ENCODE measurements at regions not wholly inside any gene's neighbourhood (a gene's known extent, or its start where the extent isn't known, plus 50 kb on each side); places are given as distances from the start of the nearest gene placed in this dataset.

DNA sequence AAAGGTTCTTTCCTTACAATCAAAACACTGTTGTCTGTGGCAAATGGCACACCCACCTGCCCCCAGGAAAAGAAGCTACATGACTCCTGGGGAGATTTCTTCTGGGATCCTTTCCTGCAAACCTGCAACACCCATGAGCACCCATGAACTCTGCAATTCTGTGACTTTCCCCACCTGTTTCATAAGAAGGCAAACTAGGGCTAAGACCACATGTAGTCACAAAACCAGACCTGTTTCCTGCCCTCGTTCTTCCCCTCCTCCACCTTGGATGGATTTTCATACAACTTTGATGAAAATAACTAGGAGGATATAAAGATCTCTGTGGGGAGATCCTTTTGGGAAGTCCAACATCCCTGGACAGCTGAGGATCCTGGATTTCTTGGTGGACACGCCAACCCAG is 1084.7 kb downstream of the BCL11B start:
- TF ChIP-seq, protein P1, sequence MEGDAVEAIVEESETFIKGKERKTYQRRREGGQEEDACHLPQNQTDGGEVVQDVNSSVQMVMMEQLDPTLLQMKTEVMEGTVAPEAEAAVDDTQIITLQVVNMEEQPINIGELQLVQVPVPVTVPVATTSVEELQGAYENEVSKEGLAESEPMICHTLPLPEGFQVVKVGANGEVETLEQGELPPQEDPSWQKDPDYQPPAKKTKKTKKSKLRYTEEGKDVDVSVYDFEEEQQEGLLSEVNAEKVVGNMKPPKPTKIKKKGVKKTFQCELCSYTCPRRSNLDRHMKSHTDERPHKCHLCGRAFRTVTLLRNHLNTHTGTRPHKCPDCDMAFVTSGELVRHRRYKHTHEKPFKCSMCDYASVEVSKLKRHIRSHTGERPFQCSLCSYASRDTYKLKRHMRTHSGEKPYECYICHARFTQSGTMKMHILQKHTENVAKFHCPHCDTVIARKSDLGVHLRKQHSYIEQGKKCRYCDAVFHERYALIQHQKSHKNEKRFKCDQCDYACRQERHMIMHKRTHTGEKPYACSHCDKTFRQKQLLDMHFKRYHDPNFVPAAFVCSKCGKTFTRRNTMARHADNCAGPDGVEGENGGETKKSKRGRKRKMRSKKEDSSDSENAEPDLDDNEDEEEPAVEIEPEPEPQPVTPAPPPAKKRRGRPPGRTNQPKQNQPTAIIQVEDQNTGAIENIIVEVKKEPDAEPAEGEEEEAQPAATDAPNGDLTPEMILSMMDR (IDR thresholded peaks at IDR 0.05): no peak
- no peak for TF ChIP-seq POLR2A (IDR thresholded peaks at IDR 0.05)
